Lower lobe of right lung (tissue), 2 donors: ENCODE measurements at regions not wholly inside any gene's neighbourhood (a gene's known extent, or its start where the extent isn't known, plus 50 kb on each side); places are given as distances from the start of the nearest gene placed in this dataset.
"Not testable (repeated sequence)": the region's sequence is repeated elsewhere in the genome, so short reads cannot be mapped to it uniquely, and the experiment has no call there.

Experiments used
- ATAC-seq, 2 donors: fragments of 200-7000 bp; cut with Tn5 transposase; one replicate each; pipeline ENCODE4 v1.9.1; 2020 to 2022; ENCODE audit warnings: mild to moderate bottlenecking in 2 of 2, moderate library complexity in 2 of 2
- DNase-seq: peaks from one replicate; pipeline ENCODE4 v3.0.0-alpha.2; 2020
- H3K27ac ChIP-seq: fragments of 200-600 bp; one replicate; pipeline ENCODE4 v1.8.0; 2022
- H3K27me3 ChIP-seq: fragments of 200-600 bp; one replicate; pipeline ENCODE4 v1.8.0; 2022; ENCODE audit warnings: low read depth
- H3K36me3 ChIP-seq: fragments of 200-600 bp; one replicate; pipeline ENCODE4 v1.8.0; 2022; ENCODE audit warnings: mild to moderate bottlenecking
- H3K4me1 ChIP-seq: fragments of 200-600 bp; one replicate; pipeline ENCODE4 v1.8.0; 2022
- H3K4me3 ChIP-seq: fragments of 200-600 bp; one replicate; pipeline ENCODE4 v1.8.0; 2022; ENCODE audit warnings: mild to moderate bottlenecking
- H3K9me3 ChIP-seq: fragments of 200-600 bp; one replicate; pipeline ENCODE4 v1.8.0; 2022
- intact Hi-C: fragments of 100-400 bp; cut with DNase I; formaldehyde crosslinking; loops from one replicate; pipeline ENCODE4 v1.11.0; 2022
- TF ChIP-seq, protein P1 (sequence below): fragments of 200-600 bp; IDR thresholded peaks from one replicate; pipeline ENCODE4 v1.8.0; 2022; ENCODE audit warnings: antibody characterized with exemption, mild to moderate bottlenecking
- donor health status: DM: no; HTN: yes; CAD: no; lungs with severe emphysema.

DNA sequence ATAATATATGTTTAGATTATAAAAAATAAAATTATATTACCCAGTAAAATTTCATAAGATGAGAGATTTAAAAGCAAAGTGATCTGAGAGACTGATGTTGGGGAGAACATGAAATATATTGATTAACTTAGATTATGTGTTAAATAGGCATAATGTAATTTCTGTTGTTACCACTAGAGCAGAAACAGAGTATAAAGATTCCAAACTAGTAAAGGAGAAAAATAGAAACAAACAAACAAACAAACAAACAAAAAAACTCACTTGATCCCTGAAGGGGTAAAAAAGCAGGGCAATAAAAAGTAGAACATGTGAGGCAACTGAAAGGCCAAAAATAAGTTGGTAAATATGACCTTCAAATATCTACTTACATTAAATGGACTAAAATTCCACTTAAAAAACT, 640.4 kb upstream of the RGS18 start:
- no peak overlapping the region for H3K27ac ChIP-seq
- intact Hi-C loops: no loop called here
- no peaks in the 10 kb centered on the region for H3K27me3 ChIP-seq
- ATAC-seq: no peak
- no peaks in the 10 kb centered on the region for H3K36me3 ChIP-seq
- no peak overlapping the region for H3K4me3 ChIP-seq
- no peaks in the 10 kb centered on the region for H3K9me3 ChIP-seq
- no peaks in the 10 kb centered on the region for H3K4me1 ChIP-seq
- no peak for DNase-seq
- TF ChIP-seq, protein P1, sequence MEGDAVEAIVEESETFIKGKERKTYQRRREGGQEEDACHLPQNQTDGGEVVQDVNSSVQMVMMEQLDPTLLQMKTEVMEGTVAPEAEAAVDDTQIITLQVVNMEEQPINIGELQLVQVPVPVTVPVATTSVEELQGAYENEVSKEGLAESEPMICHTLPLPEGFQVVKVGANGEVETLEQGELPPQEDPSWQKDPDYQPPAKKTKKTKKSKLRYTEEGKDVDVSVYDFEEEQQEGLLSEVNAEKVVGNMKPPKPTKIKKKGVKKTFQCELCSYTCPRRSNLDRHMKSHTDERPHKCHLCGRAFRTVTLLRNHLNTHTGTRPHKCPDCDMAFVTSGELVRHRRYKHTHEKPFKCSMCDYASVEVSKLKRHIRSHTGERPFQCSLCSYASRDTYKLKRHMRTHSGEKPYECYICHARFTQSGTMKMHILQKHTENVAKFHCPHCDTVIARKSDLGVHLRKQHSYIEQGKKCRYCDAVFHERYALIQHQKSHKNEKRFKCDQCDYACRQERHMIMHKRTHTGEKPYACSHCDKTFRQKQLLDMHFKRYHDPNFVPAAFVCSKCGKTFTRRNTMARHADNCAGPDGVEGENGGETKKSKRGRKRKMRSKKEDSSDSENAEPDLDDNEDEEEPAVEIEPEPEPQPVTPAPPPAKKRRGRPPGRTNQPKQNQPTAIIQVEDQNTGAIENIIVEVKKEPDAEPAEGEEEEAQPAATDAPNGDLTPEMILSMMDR: no peak

DNA sequence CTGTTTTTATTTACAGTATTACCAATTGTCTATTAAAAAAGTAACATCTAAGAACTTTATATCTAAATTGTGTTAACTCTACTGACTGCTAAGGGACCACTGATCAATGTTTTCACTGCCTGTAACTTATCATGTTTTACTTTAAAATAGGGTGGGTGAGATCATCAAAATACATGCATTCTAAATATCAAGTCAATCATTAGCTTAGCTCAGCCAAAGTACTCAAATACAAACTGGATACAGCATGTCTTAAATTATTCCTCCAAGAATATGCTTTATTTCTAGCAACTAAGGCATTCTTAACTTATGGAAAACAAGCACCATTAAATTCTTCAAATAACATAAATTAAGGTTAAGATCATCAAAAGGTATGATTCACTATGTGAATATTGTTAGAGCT, 638.7 kb upstream of the RGS18 start:
- Histone ChIP-seq H3K27me3 (no peaks in the 10 kb centered on the region), H3K4me1 (no peaks in the 10 kb centered on the region), H3K27ac (no peak overlapping the region), H3K4me3 (no peak overlapping the region), H3K9me3 (no peaks in the 10 kb centered on the region), H3K36me3 (no peaks in the 10 kb centered on the region)
- no peak for ATAC-seq
- no peak for DNase-seq
- TF ChIP-seq, protein P1: no peak
- intact Hi-C loops: no loop called here

GRCh38 chr1:191520345-191520744, 637.9 kb upstream of the RGS18 start:
- no peak for DNase-seq
- ATAC-seq: no peak
- intact Hi-C loops: no loop called here
- Histone ChIP-seq H3K9me3 (no peaks in the 10 kb centered on the region), H3K4me1 (no peaks in the 10 kb centered on the region), H3K4me3 (no peak overlapping the region), H3K27me3 (no peaks in the 10 kb centered on the region), H3K27ac (no peak overlapping the region), H3K36me3 (no peaks in the 10 kb centered on the region)
- TF ChIP-seq, protein P1: no peak

DNA sequence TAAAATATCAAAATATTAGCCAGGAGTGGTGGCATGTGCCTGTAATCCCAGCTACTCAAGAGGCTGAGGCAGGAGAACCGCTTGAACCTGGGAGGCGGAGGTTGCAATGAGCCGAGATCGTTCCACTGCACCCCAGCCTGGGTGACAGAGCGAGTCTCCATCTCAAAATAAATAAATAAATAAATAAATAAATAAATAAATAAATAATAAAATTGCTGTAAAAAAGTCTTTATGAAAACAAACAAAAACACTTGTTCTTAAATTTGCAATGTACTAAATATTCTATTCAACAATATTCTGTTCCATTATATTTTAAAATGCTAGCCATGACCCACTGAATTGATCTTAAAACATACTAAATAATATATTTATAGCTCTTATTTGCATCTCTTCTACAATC, 632.3 kb upstream of the RGS18 start:
- DNase-seq, H3K9me3 ChIP-seq, ATAC-seq, H3K4me3 ChIP-seq, H3K27me3 ChIP-seq, H3K4me1 ChIP-seq, H3K27ac ChIP-seq, intact Hi-C loops, H3K36me3 ChIP-seq: not testable (repeated sequence)

DNA sequence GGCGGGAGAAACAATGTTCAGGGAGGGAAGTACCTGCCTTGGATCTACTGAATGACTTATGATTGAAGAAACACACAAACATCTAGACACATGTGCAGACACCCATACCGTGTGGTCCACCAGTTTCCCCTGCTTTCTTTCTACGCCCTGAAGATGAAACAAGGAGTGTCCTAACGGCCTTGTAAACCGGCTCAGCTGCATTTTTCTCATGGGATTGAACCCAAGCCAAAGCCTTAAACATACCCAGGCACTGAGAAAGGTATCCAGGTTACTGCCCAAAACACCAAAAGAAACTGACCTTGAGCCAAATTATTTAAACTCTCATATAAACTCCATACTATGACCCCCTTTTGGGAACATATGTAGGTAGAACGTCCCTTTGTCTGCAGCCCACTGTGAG, 630.0 kb upstream of the RGS18 start:
- intact Hi-C loops: no loop called here
- H3K36me3 ChIP-seq: no peaks in the 10 kb centered on the region
- no peaks in the 10 kb centered on the region for H3K4me1 ChIP-seq
- DNase-seq (no peak), ATAC-seq (no peak)
- no peaks in the 10 kb centered on the region for H3K27me3 ChIP-seq
- TF ChIP-seq, protein P1: no peak
- no peak overlapping the region for H3K27ac ChIP-seq
- H3K4me3 ChIP-seq: no peak overlapping the region
- H3K9me3 ChIP-seq: no peaks in the 10 kb centered on the region

DNA sequence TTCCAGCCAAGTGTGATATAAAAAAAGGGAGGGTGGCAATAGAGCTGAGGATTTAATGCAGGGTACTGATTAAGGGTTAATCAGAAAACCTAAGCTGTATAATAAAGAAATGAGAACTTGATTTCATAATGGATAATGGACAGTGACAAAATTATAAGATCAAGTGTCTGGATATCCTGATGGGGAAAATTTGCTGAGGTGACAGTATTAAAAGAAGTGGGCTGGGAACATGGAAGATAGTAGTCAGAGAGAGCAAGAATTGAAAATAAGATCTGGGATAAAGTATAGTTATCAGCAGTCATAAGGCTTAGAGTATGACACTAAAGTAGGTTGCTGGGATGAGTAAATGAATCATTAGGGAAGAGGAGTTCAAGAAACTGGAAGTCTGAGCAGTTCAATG, 627.3 kb upstream of the RGS18 start:
- Histone ChIP-seq H3K4me1 (no peaks in the 10 kb centered on the region), H3K4me3 (no peak overlapping the region), H3K27ac (no peak overlapping the region), H3K9me3 (no peaks in the 10 kb centered on the region), H3K27me3 (no peaks in the 10 kb centered on the region), H3K36me3 (no peaks in the 10 kb centered on the region)
- TF ChIP-seq, protein P1: no peak
- intact Hi-C loops: no loop called here
- DNase-seq (no peak), ATAC-seq (no peak)
